MCF 10A (cell line): ENCODE measurements at regions not wholly inside any gene's neighbourhood (a gene's known extent, or its start where the extent isn't known, plus 50 kb on each side); places are given as distances from the start of the nearest gene placed in this dataset.

ENCODE experiments used
- BruUV-seq: library from RNA; stranded (reverse); fragments of 400-500 nt; replicated peaks from 2 replicates; lab custom pipeline; 2021; lab: Mats Ljungman, UMichigan
- CTCF ChIA-PET: fragments of 300-600 bp; sonication (Branson Sonifier 250); formaldehyde crosslinking; extraction: SDS; loops from one replicate; lab custom pipeline; 2021; ENCODE audit warnings: antibody characterized with exemption, inconsistent platforms; lab: Yijun Ruan, JAX
- POLR2A ChIA-PET: fragments of 300-600, 350-650 bp; sonication (Branson Sonifier 250); formaldehyde crosslinking; extraction: SDS; loops from one replicate; lab custom pipeline; 2020; ENCODE audit warnings: antibody characterized with exemption, inconsistent platforms; lab: Yijun Ruan, JAX
- DNase-seq: peaks from one replicate; pipeline ENCODE4 v3.0.0-alpha.2; 2018; ENCODE audit not compliant: unreplicated experiment
- H3K27ac Mint-ChIP-seq: one replicate; pipeline ENCODE4 v1.8.0; 2022; ENCODE audit warnings: mild to moderate bottlenecking, low read depth, mixed read lengths; ENCODE audit not compliant: unreplicated experiment
- H3K27me3 Mint-ChIP-seq: one replicate; pipeline ENCODE4 v1.8.0; 2022; ENCODE audit warnings: mixed read lengths; ENCODE audit not compliant: insufficient read depth, unreplicated experiment
- H3K36me3 Mint-ChIP-seq: one replicate; pipeline ENCODE4 v1.8.0; 2022; ENCODE audit warnings: mild to moderate bottlenecking, moderate library complexity, mixed read lengths; ENCODE audit not compliant: insufficient read depth, unreplicated experiment
- H3K4me1 Mint-ChIP-seq: one replicate; pipeline ENCODE4 v1.8.0; 2022; ENCODE audit warnings: mixed read lengths; ENCODE audit not compliant: insufficient read depth, unreplicated experiment
- H3K4me3 Mint-ChIP-seq: one replicate; pipeline ENCODE4 v1.8.0; 2022; ENCODE audit warnings: mild to moderate bottlenecking, moderate library complexity, mixed read lengths; ENCODE audit not compliant: unreplicated experiment
- H3K9me3 Mint-ChIP-seq: one replicate; pipeline ENCODE4 v1.8.0; 2022; ENCODE audit warnings: mixed read lengths; ENCODE audit not compliant: unreplicated experiment
- CTCF ChIP-seq: fragments of 200-600 bp; IDR thresholded peaks from one replicate; pipeline ENCODE4 v1.8.0; 2022; ENCODE audit warnings: antibody characterized with exemption, mild to moderate bottlenecking; ENCODE audit not compliant: unreplicated experiment
- intact Hi-C: fragments of 100-400 bp; cut with micrococcal nuclease; formaldehyde crosslinking; loops from 2 replicates; pipeline ENCODE4 v1.14.1; 2022

GRCh38 chr5:124236361-124237205, 509.9 kb downstream of the ZNF608 start:
- Mint-ChIP-seq H3K4me3 (no peak overlapping the region), H3K36me3 (no peaks in the 10 kb centered on the region), H3K9me3 (no peaks in the 10 kb centered on the region), H3K27me3 (no peaks in the 10 kb centered on the region), H3K27ac (no peak overlapping the region), H3K4me1 (no peaks in the 10 kb centered on the region)
- DNase-seq = no peak
- BruUV-seq = no TSS peak
- POLR2A ChIA-PET = no interaction called here
- CTCF ChIA-PET = no interaction called here
- no peak for TF ChIP-seq CTCF
- intact Hi-C loops = no loop called here

GRCh38 chr5:124235576-124235975, 510.9 kb downstream of the ZNF608 start:
- Mint-ChIP-seq H3K27me3 (no peaks in the 10 kb centered on the region), H3K36me3 (no peaks in the 10 kb centered on the region), H3K9me3 (no peaks in the 10 kb centered on the region), H3K4me3 (no peak overlapping the region), H3K4me1 (no peaks in the 10 kb centered on the region), H3K27ac (no peak overlapping the region)
- BruUV-seq = no TSS peak
- no peak for DNase-seq
- POLR2A ChIA-PET = no interaction called here
- TF ChIP-seq CTCF = no peak
- CTCF ChIA-PET = no interaction called here
- intact Hi-C loops = no loop called here

GRCh38 chr5:124234770-124235562, 511.5 kb downstream of the ZNF608 start:
- CTCF ChIA-PET = interaction anchor here (0.6 to 1.4 kb wide), 2 partner anchors 9 to 51 kb away, joined by 3 to 4 read pairs; no protein-coding TSS in a partner anchor
- TF ChIP-seq CTCF = no peak
- POLR2A ChIA-PET = no interaction called here
- Mint-ChIP-seq H3K4me3 (no peak overlapping the region), H3K36me3 (no peaks in the 10 kb centered on the region), H3K9me3 (no peaks in the 10 kb centered on the region), H3K27me3 (no peaks in the 10 kb centered on the region), H3K27ac (no peak overlapping the region), H3K4me1 (no peaks in the 10 kb centered on the region)
- DNase-seq = no peak
- BruUV-seq = no TSS peak
- intact Hi-C loops = no loop called here
